Breast epithelium (tissue), 3 donors: ENCODE measurements at regions not wholly inside any gene's neighbourhood (a gene's known extent, or its start where the extent isn't known, plus 50 kb on each side); places are given as distances from the start of the nearest gene placed in this dataset.
"Not testable (repeated sequence)": the region's sequence is repeated elsewhere in the genome, so short reads cannot be mapped to it uniquely, and the experiment has no call there.

Source experiments
- POLR2A ChIP-seq: fragments of 450-650 bp; IDR thresholded peaks from one replicate; pipeline ENCODE4 v1.6.1; 2016; ENCODE audit warnings: antibody characterized with exemption, mild to moderate bottlenecking, moderate library complexity
- POLR2AphosphoS5 ChIP-seq, 3 donors: sonication (generic); formaldehyde crosslinking; IDR thresholded peaks; one replicate each; pipeline ENCODE4 v1.6.1; 2017; ENCODE audit warnings: antibody characterized with exemption in 3 of 3
- TF ChIP-seq, protein P1 (sequence below), 3 donors: fragments of 450-650 bp; IDR thresholded peaks; one replicate each; pipeline ENCODE4 v1.5.1; 2016 to 2017; ENCODE audit warnings: antibody characterized with exemption in 3 of 3, mild to moderate bottlenecking in 3 of 3, moderate library complexity in 3 of 3

DNA sequence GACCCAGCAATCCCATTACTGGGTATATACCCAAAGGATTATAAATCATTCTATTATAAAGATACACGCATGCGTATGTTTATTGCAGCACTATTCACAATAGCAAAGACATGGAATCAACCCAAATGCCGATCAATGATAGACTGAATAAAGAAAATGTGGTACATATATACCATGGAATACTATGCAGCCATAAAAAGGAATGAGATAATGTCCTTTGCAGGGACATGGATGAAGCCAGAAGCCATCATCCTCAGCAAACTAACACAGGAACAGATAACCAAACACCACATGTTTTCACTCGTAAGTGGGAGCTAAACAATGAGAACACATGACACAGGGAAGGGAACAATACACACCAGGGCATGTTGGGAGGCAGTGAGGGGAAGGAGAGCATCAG lies 245.7 kb downstream of the DEPDC1B start:
- TF ChIP-seq, protein P1, sequence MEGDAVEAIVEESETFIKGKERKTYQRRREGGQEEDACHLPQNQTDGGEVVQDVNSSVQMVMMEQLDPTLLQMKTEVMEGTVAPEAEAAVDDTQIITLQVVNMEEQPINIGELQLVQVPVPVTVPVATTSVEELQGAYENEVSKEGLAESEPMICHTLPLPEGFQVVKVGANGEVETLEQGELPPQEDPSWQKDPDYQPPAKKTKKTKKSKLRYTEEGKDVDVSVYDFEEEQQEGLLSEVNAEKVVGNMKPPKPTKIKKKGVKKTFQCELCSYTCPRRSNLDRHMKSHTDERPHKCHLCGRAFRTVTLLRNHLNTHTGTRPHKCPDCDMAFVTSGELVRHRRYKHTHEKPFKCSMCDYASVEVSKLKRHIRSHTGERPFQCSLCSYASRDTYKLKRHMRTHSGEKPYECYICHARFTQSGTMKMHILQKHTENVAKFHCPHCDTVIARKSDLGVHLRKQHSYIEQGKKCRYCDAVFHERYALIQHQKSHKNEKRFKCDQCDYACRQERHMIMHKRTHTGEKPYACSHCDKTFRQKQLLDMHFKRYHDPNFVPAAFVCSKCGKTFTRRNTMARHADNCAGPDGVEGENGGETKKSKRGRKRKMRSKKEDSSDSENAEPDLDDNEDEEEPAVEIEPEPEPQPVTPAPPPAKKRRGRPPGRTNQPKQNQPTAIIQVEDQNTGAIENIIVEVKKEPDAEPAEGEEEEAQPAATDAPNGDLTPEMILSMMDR (IDR thresholded peaks at IDR 0.05), result not testable (repeated sequence)
- not testable (repeated sequence) for TF ChIP-seq POLR2A; POLR2AphosphoS5 (IDR thresholded peaks at IDR 0.05)
